ENCODE measurements at regions not wholly inside any gene's neighbourhood (a gene's known extent, or its start where the extent isn't known, plus 50 kb on each side); places are given as distances from the start of the nearest gene placed in this dataset.
A peak's percentile ranks its signal among the peaks of the same experiment; 100 is the strongest.

GRCh38 chr6:144405163-144405562, 120.0 kb downstream of the UTRN start:
- Histone ChIP-seq H3K9ac (ENCODE audit: insufficient read depth, low read depth, low read length) (no peak overlapping the region), H3K4me1 (ENCODE audit: insufficient read depth, low read length) (peaks cover 10% of the 10 kb centered on the region; the same call in 1 of the 2 replicates), H3K27me3 (ENCODE audit: control insufficient read depth in 1 of 2, insufficient read depth in 2 of 2, low read length in 2 of 2) (no peaks in the 10 kb centered on the region), H3K4me3 (replicated peaks in 1 of 3; ENCODE audit: insufficient read depth in 1 of 3, low read depth in 2 of 3, low read length in 3 of 3) (no peak overlapping the region), H3K9me3 (ENCODE audit: low read length) (no peaks in the 10 kb centered on the region), H3K36me3 (replicated peaks in 1 of 2; ENCODE audit: control insufficient read depth in 1 of 2, insufficient read depth in 2 of 2, low read length in 2 of 2) (peaks cover 7 to 33% of the 10 kb centered on the region in 2 experiments), H3K4me2 (ENCODE audit: low read depth, low read length) (no peak overlapping the region), H4K20me1 (ENCODE audit: insufficient read depth, low read length) (peaks cover 49% of the 10 kb centered on the region), H2AFZ (ENCODE audit: low read length) (no peak overlapping the region), H3K79me2 (ENCODE audit: insufficient read depth, low read length) (peaks cover 83% of the 10 kb centered on the region), H3K27ac (ENCODE audit: extremely low read length, insufficient read depth, low read length) (no peak overlapping the region)
- BruUV-seq (replicated peaks), result no TSS peak
- CTCF ChIA-PET (ENCODE audit: low intra/inter-chr PET ratio, low total read pairs), result no interaction called here
- TF ChIP-seq SNAI1 (CRISPR knock-in tag; IDR thresholded peaks at IDR 0.05; ENCODE audit: borderline replicate concordance), result no peak
- 0 out of 2 replicates have a peak, but pooled peaks have one; percentile 26 for TF ChIP-seq ZNF652 (CRISPR knock-in tag; IDR thresholded peaks at IDR 0.05; ENCODE audit: borderline replicate concordance, low read depth)
- POLR2A ChIA-PET, result no interaction called here
- FAIRE-seq (no peak), DNase-seq (ENCODE audit: low spot score) (no peak), ATAC-seq (no peak)
- intact Hi-C loops (cut with micrococcal nuclease; ENCODE audit: unreplicated experiment) (no loop called here), in situ Hi-C loops (cut with HindIII; ENCODE audit: extremely low pct_ligation_motif_present, low pct_unique_long_range_greater_than_20kb) (no loop called here)
- WGBS (ENCODE audit: low lambda C conversion rate), result 96% methylated on average over 5 of the region's 5 CpGs

DNA sequence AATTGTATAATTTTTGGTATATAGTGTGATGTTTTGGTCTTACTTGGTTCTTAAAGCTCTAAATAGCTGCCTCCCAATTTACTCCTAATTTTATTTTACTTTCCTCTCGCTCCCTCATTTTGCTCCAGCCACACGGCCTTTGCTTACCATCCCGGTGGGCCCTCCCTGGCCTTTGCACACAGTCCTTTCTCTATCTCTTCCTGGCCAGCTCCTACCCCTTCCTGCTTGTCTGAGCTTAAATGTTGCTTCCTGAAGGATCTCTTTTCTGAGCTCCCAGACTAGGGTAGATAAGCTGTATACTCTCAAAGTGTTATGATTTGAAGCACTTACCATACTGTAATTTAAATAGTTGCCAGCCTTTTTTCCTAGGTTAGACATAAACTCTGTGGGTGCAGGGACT, 121.7 kb downstream of the UTRN start:
- TF ChIP-seq ATF5 (CRISPR knock-in tag; IDR thresholded peaks at IDR 0.05; ENCODE audit: low read depth), result no peak
- no peak for TF ChIP-seq MED13 (CRISPR knock-in tag; IDR thresholded peaks at IDR 0.05)
- ChIA-PET CTCF (ENCODE audit: low intra/inter-chr PET ratio, low total read pairs) (no interaction called here), POLR2A (no interaction called here)
- in situ Hi-C loops (cut with HindIII; ENCODE audit: extremely low pct_ligation_motif_present, low pct_unique_long_range_greater_than_20kb) (no loop called here), intact Hi-C loops (cut with micrococcal nuclease; ENCODE audit: unreplicated experiment) (no loop called here)
- FAIRE-seq (no peak), DNase-seq (ENCODE audit: low spot score) (no peak), ATAC-seq (no peak)
- 96% methylated on average over 3 of the region's 3 CpGs for WGBS (ENCODE audit: low lambda C conversion rate)
- H3K9ac ChIP-seq (ENCODE audit: insufficient read depth, low read depth, low read length), result no peak overlapping the region
- no peaks in the 10 kb centered on the region for H3K9me3 ChIP-seq (ENCODE audit: low read length)
- peaks cover 82% of the 10 kb centered on the region for H3K79me2 ChIP-seq (ENCODE audit: insufficient read depth, low read length)
- no peak overlapping the region for H3K4me3 ChIP-seq (replicated peaks in 1 of 3; ENCODE audit: insufficient read depth in 1 of 3, low read depth in 2 of 3, low read length in 3 of 3)
- no peak overlapping the region for H3K4me2 ChIP-seq (ENCODE audit: low read depth, low read length)
- BruUV-seq (replicated peaks), result no TSS peak
- H3K36me3 ChIP-seq (replicated peaks in 1 of 2; ENCODE audit: control insufficient read depth in 1 of 2, insufficient read depth in 2 of 2, low read length in 2 of 2), result peaks cover 5 to 30% of the 10 kb centered on the region in 2 experiments
- peaks cover 55% of the 10 kb centered on the region for H4K20me1 ChIP-seq (ENCODE audit: insufficient read depth, low read length)
- no peak overlapping the region for H3K27ac ChIP-seq (ENCODE audit: extremely low read length, insufficient read depth, low read length)
- H2AFZ ChIP-seq (ENCODE audit: low read length), result no peak overlapping the region
- no peaks in the 10 kb centered on the region for H3K27me3 ChIP-seq (ENCODE audit: control insufficient read depth in 1 of 2, insufficient read depth in 2 of 2, low read length in 2 of 2)
- peaks cover 22% of the 10 kb centered on the region for H3K4me1 ChIP-seq (ENCODE audit: insufficient read depth, low read length)

Data from HepG2 (cell line).